ENCODE measurements at regions not wholly inside any gene's neighbourhood (a gene's known extent, or its start where the extent isn't known, plus 50 kb on each side); places are given as distances from the start of the nearest gene placed in this dataset.

- no peaks in the 10 kb centered on the region for H3K9me3 ChIP-seq (replicated peaks; ENCODE audit: control insufficient read depth, insufficient read depth, low read depth, low read length)
- POLR2A ChIA-PET, result no interaction called here
- H3K9ac ChIP-seq (ENCODE audit: insufficient read depth in 1 of 2, low read depth in 2 of 2, low read length in 2 of 2), result no peak overlapping the region
- H3K27ac ChIP-seq (ENCODE audit: extremely low read depth, low read depth, low read length), result no peak overlapping the region
- H3K9me1 ChIP-seq (ENCODE audit: control insufficient read depth, insufficient read depth, low read length), result no peaks in the 10 kb centered on the region
- H3K27me3 ChIP-seq (ENCODE audit: control insufficient read depth in 2 of 2, insufficient read depth in 2 of 2, low read length in 2 of 2), result no peaks in the 10 kb centered on the region
- H3K4me1 ChIP-seq (replicated peaks in 1 of 2; ENCODE audit: control insufficient read depth in 2 of 2, insufficient read depth in 2 of 2, low read length in 2 of 2), result no peaks in the 10 kb centered on the region
- intact Hi-C loops (cut with micrococcal nuclease), result no loop called here
- WGBS (ENCODE audit: insufficient coverage, low coverage, missing lambda C conversion rate), result 4% methylated on average over 2 of the region's 2 CpGs
- H2AFZ ChIP-seq (ENCODE audit: low read depth, low read length), result no peak overlapping the region
- no peak overlapping the region for H3K4me3 ChIP-seq
- no peaks in the 10 kb centered on the region for H4K20me1 ChIP-seq (replicated peaks; ENCODE audit: control insufficient read depth, insufficient read depth, low read length)
- H3K36me3 ChIP-seq (ENCODE audit: control insufficient read depth, insufficient read depth, low read length), result no peaks in the 10 kb centered on the region
- FAIRE-seq (no peak), DNase-seq (ENCODE audit: extremely low read depth in 1 of 4, low spot score in 3 of 4) (no peak), ATAC-seq (no peak)
- TF ChIP-seq HSF4 (CRISPR knock-in tag; IDR thresholded peaks at IDR 0.05; ENCODE audit: borderline replicate concordance) (no peak), HMG20A (CRISPR knock-in tag; conservative IDR thresholded peaks at IDR 0.05) (no peak), ZBTB34 (CRISPR knock-in tag; IDR thresholded peaks at IDR 0.05) (no peak), ATF2 (CRISPR knock-in tag; IDR thresholded peaks at IDR 0.05) (no peak), ZNF707 (CRISPR knock-in tag; conservative IDR thresholded peaks at IDR 0.05) (no peak), BRF2 (IDR thresholded peaks at IDR 0.05; ENCODE audit: borderline replicate concordance, insufficient read depth, insufficient read length) (no peak), STAG1 (CRISPR knock-in tag; IDR thresholded peaks at IDR 0.05; ENCODE audit: borderline replicate concordance) (no peak), MEIS2 (IDR thresholded peaks at IDR 0.05; ENCODE audit: partially characterized antibody) (no peak), CBX3 (IDR thresholded peaks at IDR 0.05; ENCODE audit: borderline replicate concordance in 1 of 2, low read length in 2 of 2) (no peak), NRF1 (conservative IDR thresholded peaks at IDR 0.05 in 1 of 2, IDR thresholded peaks at IDR 0.05 in 1 of 2) (no peak), ZBTB12 (CRISPR knock-in tag; IDR thresholded peaks at IDR 0.05) (no peak), TCF7 (IDR thresholded peaks at IDR 0.05; ENCODE audit: borderline replicate concordance) (no peak)
- no peaks in the 10 kb centered on the region for H3K79me2 ChIP-seq (ENCODE audit: control insufficient read depth, insufficient read depth, low read length)
- no TSS peak for BruUV-seq (replicated peaks)
- no peak overlapping the region for H3K4me2 ChIP-seq (ENCODE audit: insufficient read depth, low read length)
- CTCF ChIA-PET (ENCODE audit: low intra/inter-chr PET ratio), result no interaction called here
- in situ Hi-C loops (cut with MboI), result no loop called here
Observed at GRCh38 chr6:140732991-140733390, 1358.5 kb upstream of the CITED2 start.

Data from K562 (cell line).